ENCODE measurements at regions not wholly inside any gene's neighbourhood (a gene's known extent, or its start where the extent isn't known, plus 50 kb on each side); places are given as distances from the start of the nearest gene placed in this dataset.

GRCh38 chr11:128279866-128280265 lies 307.5 kb downstream of the ETS1 start:
- TF ChIP-seq CTCF (conservative IDR thresholded peaks at IDR 0.05; ENCODE audit: low read depth, low read length), result no peak
- TF ChIP-seq POLR2A (IDR thresholded peaks at IDR 0.05; ENCODE audit: low read depth, low read length), result no peak
- TF ChIP-seq SMC3 (IDR thresholded peaks at IDR 0.05; ENCODE audit: low read depth, low read length), result no peak
- TF ChIP-seq CEBPB (IDR thresholded peaks at IDR 0.05; ENCODE audit: low read depth, low read length), result no peak
- no peak for TF ChIP-seq MXI1 (IDR thresholded peaks at IDR 0.05; ENCODE audit: borderline replicate concordance, low read depth, low read length)
- no peak for TF ChIP-seq CHD1 (IDR thresholded peaks at IDR 0.05; ENCODE audit: low read depth, low read length)
- TF ChIP-seq RCOR1 (IDR thresholded peaks at IDR 0.05; ENCODE audit: insufficient replicate concordance, low read length), result no peak
- no peak for TF ChIP-seq ELK1 (IDR thresholded peaks at IDR 0.05; ENCODE audit: borderline replicate concordance, low read depth, low read length)
- no peak for TF ChIP-seq MAFK (IDR thresholded peaks at IDR 0.05; ENCODE audit: low read depth, low read length)
- no peak for TF ChIP-seq RFX5 (IDR thresholded peaks at IDR 0.05; ENCODE audit: low read depth, low read length)
- no peak for TF ChIP-seq USF2 (IDR thresholded peaks at IDR 0.05; ENCODE audit: low read depth, low read length)
- no peak for TF ChIP-seq RAD21 (IDR thresholded peaks at IDR 0.05; ENCODE audit: low read length)
